AG10803 (cell line): ENCODE measurements at regions not wholly inside any gene's neighbourhood (a gene's known extent, or its start where the extent isn't known, plus 50 kb on each side); places are given as distances from the start of the nearest gene placed in this dataset.

Experiments used
- DNase-seq: peaks from one replicate; pipeline ENCODE4 v3.0.0; 2010; ENCODE audit warnings: low read depth
- H3K4me3 ChIP-seq: 2 replicates; pipeline ENCODE4 v1.5.1; 2011; ENCODE audit warnings: mild to moderate bottlenecking, low read length, control low read depth
- TF ChIP-seq, protein P1 (sequence below): conservative IDR thresholded peaks from 2 replicates; pipeline ENCODE4 v1.5.1; 2011; ENCODE audit warnings: mild to moderate bottlenecking, low read length, control low read depth, inconsistent platforms

DNA sequence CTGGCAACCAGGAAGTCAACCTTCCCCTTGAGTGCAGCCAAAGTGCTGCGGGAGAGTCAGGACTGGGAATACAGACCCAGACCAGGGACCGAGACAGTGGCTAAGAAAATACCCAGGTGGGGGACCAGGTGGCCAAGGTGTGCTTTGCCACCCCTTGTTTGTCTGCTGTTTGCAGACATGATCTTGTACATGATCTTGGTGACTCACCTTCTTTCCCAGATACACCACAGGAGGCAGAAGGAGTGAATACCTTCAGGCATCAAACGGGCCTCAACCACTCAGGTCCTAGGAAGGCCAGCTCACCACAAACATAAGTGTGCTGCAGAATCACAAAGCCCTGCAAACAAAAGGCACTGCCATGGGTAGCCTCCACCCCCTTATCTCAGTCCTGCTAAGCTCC lies 62.0 kb downstream of the CNGA2 start:
- no peak overlapping the region for H3K4me3 ChIP-seq
- TF ChIP-seq, protein P1, sequence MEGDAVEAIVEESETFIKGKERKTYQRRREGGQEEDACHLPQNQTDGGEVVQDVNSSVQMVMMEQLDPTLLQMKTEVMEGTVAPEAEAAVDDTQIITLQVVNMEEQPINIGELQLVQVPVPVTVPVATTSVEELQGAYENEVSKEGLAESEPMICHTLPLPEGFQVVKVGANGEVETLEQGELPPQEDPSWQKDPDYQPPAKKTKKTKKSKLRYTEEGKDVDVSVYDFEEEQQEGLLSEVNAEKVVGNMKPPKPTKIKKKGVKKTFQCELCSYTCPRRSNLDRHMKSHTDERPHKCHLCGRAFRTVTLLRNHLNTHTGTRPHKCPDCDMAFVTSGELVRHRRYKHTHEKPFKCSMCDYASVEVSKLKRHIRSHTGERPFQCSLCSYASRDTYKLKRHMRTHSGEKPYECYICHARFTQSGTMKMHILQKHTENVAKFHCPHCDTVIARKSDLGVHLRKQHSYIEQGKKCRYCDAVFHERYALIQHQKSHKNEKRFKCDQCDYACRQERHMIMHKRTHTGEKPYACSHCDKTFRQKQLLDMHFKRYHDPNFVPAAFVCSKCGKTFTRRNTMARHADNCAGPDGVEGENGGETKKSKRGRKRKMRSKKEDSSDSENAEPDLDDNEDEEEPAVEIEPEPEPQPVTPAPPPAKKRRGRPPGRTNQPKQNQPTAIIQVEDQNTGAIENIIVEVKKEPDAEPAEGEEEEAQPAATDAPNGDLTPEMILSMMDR, result no peak
- DNase-seq, result no peak

DNA sequence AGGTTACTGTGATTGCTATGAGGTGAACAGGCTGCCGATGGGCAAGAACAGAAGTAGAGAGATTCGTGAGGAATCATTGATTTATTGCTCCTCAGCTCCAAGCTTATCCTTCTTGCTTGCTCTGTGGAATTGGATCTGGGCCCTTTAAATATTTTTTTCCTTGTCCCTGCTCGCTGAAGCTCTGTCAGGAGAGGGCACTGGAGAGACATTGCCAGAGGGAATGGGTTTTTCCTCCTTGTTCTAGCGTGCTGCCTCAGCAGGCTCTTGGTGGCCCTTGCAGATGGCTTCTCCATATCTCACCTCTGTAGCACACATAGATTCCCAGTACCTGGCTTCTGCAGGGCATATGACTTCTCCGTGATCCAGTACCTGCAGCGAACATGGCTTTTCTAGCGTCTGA lies 67.4 kb downstream of the CNGA2 start:
- no peak for DNase-seq
- TF ChIP-seq, protein P1, result peak; percentile 23; the same call in 1 of the 2 replicates

DNA sequence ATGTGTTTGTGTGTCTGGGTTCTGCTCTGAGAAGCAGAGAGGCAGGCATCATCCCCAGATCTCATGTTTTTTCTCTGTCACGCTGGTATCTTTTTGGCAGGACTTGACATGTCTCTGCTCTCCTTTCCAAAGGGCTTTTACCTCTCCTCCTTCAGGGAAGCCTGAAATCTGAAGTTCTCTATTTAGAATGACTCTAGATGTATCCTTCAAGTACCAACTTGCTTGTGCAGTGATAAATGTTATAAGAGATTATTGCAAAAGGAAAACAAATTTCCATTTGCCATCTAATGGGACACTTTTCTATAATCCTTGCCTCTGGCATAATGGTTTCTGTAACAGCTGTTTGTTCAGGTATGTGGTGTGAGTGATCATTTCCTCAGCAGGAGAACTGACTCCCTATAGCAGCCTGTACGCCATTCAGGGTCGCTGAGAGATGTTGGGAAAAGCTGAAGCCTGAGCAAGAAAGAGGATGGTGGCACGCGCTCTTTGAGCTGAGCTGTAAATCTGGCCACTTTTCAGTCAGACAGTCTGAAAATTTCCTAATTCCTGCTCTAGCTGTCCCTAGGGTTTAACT lies 72.5 kb downstream of the CNGA2 start:
- TF ChIP-seq, protein P1, result no peak
- DNase-seq, result no peak
- H3K4me3 ChIP-seq, result no peak overlapping the region

More for the DNA sequence above, 67.4 kb downstream of the CNGA2 start:
- no peak overlapping the region for H3K4me3 ChIP-seq

DNA sequence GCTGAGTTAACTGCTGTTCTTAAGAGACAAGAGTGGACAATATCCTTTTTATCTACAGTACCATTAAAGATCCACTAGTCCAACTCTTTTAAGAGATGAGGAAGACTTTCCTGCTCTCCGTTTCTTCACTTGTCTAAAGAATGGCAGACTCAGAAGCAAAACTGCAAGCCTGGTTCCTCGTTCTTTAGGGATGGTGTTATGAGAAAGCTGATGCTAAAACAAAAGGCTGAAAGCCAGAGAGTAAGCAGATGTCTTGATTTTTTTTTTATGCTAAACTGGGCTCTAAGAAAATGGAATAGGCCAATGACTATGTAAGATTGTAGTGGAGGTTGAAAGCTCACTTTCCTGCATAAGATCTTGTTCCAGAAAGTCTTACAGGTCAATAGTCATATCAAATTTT lies 78.1 kb downstream of the CNGA2 start:
- TF ChIP-seq, protein P1, result no peak
- DNase-seq, result no peak
- no peak overlapping the region for H3K4me3 ChIP-seq

DNA sequence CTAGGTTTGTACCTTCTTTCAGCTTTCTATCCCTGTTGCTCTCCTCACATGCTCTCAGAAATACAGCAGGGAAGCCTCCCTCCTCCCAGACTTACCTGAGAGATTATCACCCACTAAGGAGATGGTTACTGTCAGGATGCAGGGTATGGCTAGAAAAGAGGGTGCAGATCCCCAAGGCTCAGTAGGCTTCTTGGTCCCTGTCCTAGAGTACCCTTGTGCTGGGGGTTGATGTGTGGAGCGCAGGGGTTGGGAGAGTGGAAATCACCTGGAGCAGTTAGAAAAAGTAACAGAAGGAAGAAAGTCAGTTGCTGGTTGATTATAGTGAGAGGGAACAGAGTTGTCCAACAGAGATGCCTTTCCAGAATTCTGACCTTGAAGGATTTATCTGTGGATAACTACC lies 80.2 kb downstream of the CNGA2 start:
- no peak overlapping the region for H3K4me3 ChIP-seq
- TF ChIP-seq, protein P1, result no peak
- no peak for DNase-seq

DNA sequence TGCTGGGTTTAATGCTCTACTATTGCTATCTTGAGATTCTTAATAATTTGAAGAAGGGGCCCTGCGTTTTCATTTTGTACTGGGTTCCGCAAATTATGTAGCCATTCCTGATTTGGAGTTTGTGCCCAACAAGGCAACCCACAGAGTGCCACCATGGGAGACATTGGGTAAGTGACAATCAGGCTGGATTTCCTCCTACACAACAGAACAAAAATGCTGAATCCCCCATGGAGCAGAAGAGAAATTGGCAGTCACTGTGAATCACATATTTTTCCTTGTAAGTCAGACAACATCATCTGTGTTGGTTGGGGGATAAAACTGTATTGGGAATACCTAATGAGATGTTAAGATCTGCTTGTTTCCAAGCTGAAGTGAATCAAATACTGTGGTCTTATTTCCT lies 80.9 kb downstream of the CNGA2 start:
- H3K4me3 ChIP-seq, result no peak overlapping the region
- peak; percentile 65 for DNase-seq
- TF ChIP-seq, protein P1, result no peak

DNA sequence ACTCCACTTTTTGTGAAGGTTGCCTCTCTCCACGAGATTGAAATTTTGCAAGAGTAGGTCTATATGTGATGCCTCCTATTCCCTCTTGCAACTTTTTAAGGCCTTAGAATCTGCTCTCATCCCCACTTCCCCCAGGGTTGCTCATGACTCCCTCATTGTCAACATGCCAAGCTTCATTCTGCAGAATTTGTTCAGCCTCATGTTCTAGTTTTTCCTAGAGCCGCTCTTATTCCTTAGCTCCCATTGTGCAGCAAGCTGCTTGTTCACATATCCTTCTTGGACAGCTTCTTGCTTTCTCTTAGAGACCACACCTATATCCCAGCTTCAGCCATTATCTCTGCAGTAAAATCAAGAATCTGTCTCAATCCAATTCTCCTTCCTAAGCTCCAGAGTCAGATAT lies 82.4 kb downstream of the CNGA2 start:
- TF ChIP-seq, protein P1, result no peak
- no peak overlapping the region for H3K4me3 ChIP-seq
- DNase-seq, result peak; percentile 20
